HL-60 (cell line): ENCODE measurements at regions not wholly inside any gene's neighbourhood (a gene's known extent, or its start where the extent isn't known, plus 50 kb on each side); places are given as distances from the start of the nearest gene placed in this dataset.

Experiments
- DNase-seq, 2 experiments: peaks; one replicate each; pipeline ENCODE4 v3.0.0-alpha.2; 2010 to 2020; ENCODE audit warnings: low read depth in 1 of 2, low spot score in 1 of 2
- H3K27ac ChIP-seq: fragments of 250-450 bp; sonication (Bioruptor Pico); replicated peaks from 2 replicates; pipeline ENCODE4 v1.5.1; 2020; ENCODE audit warnings: mild to moderate bottlenecking, moderate library complexity
- H3K27me3 ChIP-seq: fragments of 250-450 bp; sonication (Bioruptor Pico); 2 replicates; pipeline ENCODE4 v1.5.1; 2021; ENCODE audit warnings: mild to moderate bottlenecking, moderate library complexity; ENCODE audit not compliant: insufficient read depth, poor library complexity, severe bottlenecking
- H3K4me3 ChIP-seq: replicated peaks from 2 replicates; pipeline ENCODE4 v1.5.1; 2011; ENCODE audit warnings: mild to moderate bottlenecking, control low read depth, low read length; ENCODE audit not compliant: insufficient read depth
- CTCF ChIP-seq: IDR thresholded peaks from one replicate; pipeline ENCODE4 v1.5.1; 2011; ENCODE audit warnings: low read length, control low read depth, inconsistent platforms; ENCODE audit not compliant: insufficient read depth
- GABPA ChIP-seq: IDR thresholded peaks from 2 replicates; pipeline ENCODE4 v1.6.1; 2012; ENCODE audit warnings: low read depth
- POLR2AphosphoS5 ChIP-seq: IDR thresholded peaks from 2 replicates; pipeline ENCODE4 v1.6.1; 2012; ENCODE audit warnings: low read depth
- REST ChIP-seq: IDR thresholded peaks from 2 replicates; pipeline ENCODE4 v1.6.1; 2012; ENCODE audit warnings: low read depth; ENCODE audit not compliant: insufficient replicate concordance
- SPI1 ChIP-seq: IDR thresholded peaks from 2 replicates; pipeline ENCODE4 v1.6.1; 2012; ENCODE audit warnings: low read depth, mild to moderate bottlenecking, borderline replicate concordance

- no peak for TF ChIP-seq POLR2AphosphoS5
- Histone ChIP-seq H3K27ac (no peak overlapping the region; the same call in 1 of the 2 replicates), H3K4me3 (no peak overlapping the region), H3K27me3 (peaks cover 4% of the 10 kb centered on the region)
- DNase-seq, result no peak
Observed at GRCh38 chr13:94858856-94859255, 146.5 kb upstream of the SOX21 start.

GRCh38 chr13:94854688-94855087 lies 142.3 kb upstream of the SOX21 start:
- TF ChIP-seq SPI1, result no peak
- no peak for TF ChIP-seq POLR2AphosphoS5
- TF ChIP-seq REST, result no peak
- TF ChIP-seq GABPA, result no peak
- no peak for TF ChIP-seq CTCF
- Histone ChIP-seq H3K4me3 (no peak overlapping the region), H3K27ac (no peak overlapping the region), H3K27me3 (no peaks in the 10 kb centered on the region)
- no peak for DNase-seq

- TF ChIP-seq REST (no peak), SPI1 (no peak), POLR2AphosphoS5 (no peak), CTCF (no peak), GABPA (no peak)
- H3K4me3 ChIP-seq, result no peak overlapping the region
- DNase-seq, result no peak
- H3K27me3 ChIP-seq, result no peaks in the 10 kb centered on the region
- no peak overlapping the region for H3K27ac ChIP-seq
Observed at GRCh38 chr13:94851576-94851975, 139.2 kb upstream of the SOX21 start.

- TF ChIP-seq POLR2AphosphoS5 (no peak), CTCF (no peak), GABPA (no peak), SPI1 (no peak), REST (no peak)
- H3K4me3 ChIP-seq, result no peak overlapping the region
- H3K27me3 ChIP-seq, result no peaks in the 10 kb centered on the region
- DNase-seq, result no peak
- no peak overlapping the region for H3K27ac ChIP-seq
Observed at GRCh38 chr13:94849254-94849653, 136.9 kb upstream of the SOX21 start.
